ENCODE measurements at regions not wholly inside any gene's neighbourhood (a gene's known extent, or its start where the extent isn't known, plus 50 kb on each side); places are given as distances from the start of the nearest gene placed in this dataset.

GRCh38 chr2:105468582-105469042, 69.8 kb upstream of the FHL2 start (continued):
- no peak for TF ChIP-seq MXI1 (conservative IDR thresholded peaks at IDR 0.05; ENCODE audit: poor library complexity, severe bottlenecking)

- Histone ChIP-seq H3K9me3 (ENCODE audit: low read length) (no peaks in the 10 kb centered on the region), H3K4me3 (ENCODE audit: low read length) (no peak overlapping the region), H3K36me3 (ENCODE audit: insufficient read depth, low read length) (no peaks in the 10 kb centered on the region), H3K79me2 (replicated peaks; ENCODE audit: insufficient read depth, low read length) (no peaks in the 10 kb centered on the region), H3K4me2 (ENCODE audit: low read length) (no peak overlapping the region), H3K27me3 (ENCODE audit: insufficient read depth, low read depth, low read length) (no peaks in the 10 kb centered on the region), H3K9me2 (ENCODE audit: insufficient read depth, low read length) (no peaks in the 10 kb centered on the region), H3K9ac (ENCODE audit: low read length) (no peak overlapping the region), H2AFZ (ENCODE audit: low read depth, low read length) (no peak overlapping the region), H4K20me1 (ENCODE audit: insufficient read depth) (no peaks in the 10 kb centered on the region), H3F3A (ENCODE audit: insufficient read depth, low read length, poor library complexity, severe bottlenecking) (no peaks in the 10 kb centered on the region), H3K27ac (ENCODE audit: low read length) (no peak overlapping the region)
- TF ChIP-seq MXI1 (conservative IDR thresholded peaks at IDR 0.05; ENCODE audit: poor library complexity, severe bottlenecking) = no peak
These were observed 65.5 kb upstream of the FHL2 start for GRCh38 chr2:105464325-105464724.

GRCh38 chr2:105460048-105460732, 61.3 kb upstream of the FHL2 start:
- H3K9ac ChIP-seq (ENCODE audit: low read length) = no peak overlapping the region
- H4K20me1 ChIP-seq (ENCODE audit: insufficient read depth) = no peaks in the 10 kb centered on the region
- no peak overlapping the region for H2AFZ ChIP-seq (ENCODE audit: low read depth, low read length)
- H3K9me2 ChIP-seq (ENCODE audit: insufficient read depth, low read length) = no peaks in the 10 kb centered on the region
- no peaks in the 10 kb centered on the region for H3K36me3 ChIP-seq (ENCODE audit: insufficient read depth, low read length)
- H3F3A ChIP-seq (ENCODE audit: insufficient read depth, low read length, poor library complexity, severe bottlenecking) = no peaks in the 10 kb centered on the region
- TF ChIP-seq MXI1 (conservative IDR thresholded peaks at IDR 0.05; ENCODE audit: poor library complexity, severe bottlenecking) (no peak), REST (IDR thresholded peaks at IDR 0.05; ENCODE audit: borderline replicate concordance) (no peak), TAF1 (IDR thresholded peaks at IDR 0.05; ENCODE audit: low read depth) (no peak), RAD21 (conservative IDR thresholded peaks at IDR 0.05) (no peak), SMC3 (conservative IDR thresholded peaks at IDR 0.05; ENCODE audit: poor library complexity) (no peak), EP300 (conservative IDR thresholded peaks at IDR 0.05; ENCODE audit: poor library complexity, severe bottlenecking) (no peak), EZH2 (IDR thresholded peaks at IDR 0.05; ENCODE audit: borderline replicate concordance, insufficient read depth, low read length, poor library complexity, severe bottlenecking) (no peak), POLR2AphosphoS5 (IDR thresholded peaks at IDR 0.05) (no peak), CTCF (IDR thresholded peaks at IDR 0.05; ENCODE audit: poor library complexity, severe bottlenecking) (no peak)
- H3K79me2 ChIP-seq (replicated peaks; ENCODE audit: insufficient read depth, low read length) = no peaks in the 10 kb centered on the region
- no peaks in the 10 kb centered on the region for H3K27me3 ChIP-seq (ENCODE audit: insufficient read depth, low read depth, low read length)
- no peak overlapping the region for H3K27ac ChIP-seq (ENCODE audit: low read length)
- no peak overlapping the region for H3K4me3 ChIP-seq (ENCODE audit: low read length)
- no peak overlapping the region for H3K4me2 ChIP-seq (ENCODE audit: low read length)
- H3K9me3 ChIP-seq (ENCODE audit: low read length) = no peaks in the 10 kb centered on the region
